Sigmoid colon (tissue), 4 donors: ENCODE measurements at regions not wholly inside any gene's neighbourhood (a gene's known extent, or its start where the extent isn't known, plus 50 kb on each side); places are given as distances from the start of the nearest gene placed in this dataset.

Experiments
- POLR2AphosphoS5 ChIP-seq, 4 donors: sonication (generic); formaldehyde crosslinking; IDR thresholded peaks; one replicate each; pipeline ENCODE4 v1.6.1; 2017; ENCODE audit warnings: antibody characterized with exemption in 4 of 4
- TF ChIP-seq, protein P1 (sequence below), 4 experiments: fragments of 450-650 bp in 3 of 4; fragments of 200-600 bp in 1 of 4; IDR thresholded peaks; one replicate each; pipeline ENCODE4 v1.5.1; 2016 to 2019; ENCODE audit warnings: antibody characterized with exemption in 4 of 4, mild to moderate bottlenecking in 3 of 4, moderate library complexity in 2 of 4

DNA sequence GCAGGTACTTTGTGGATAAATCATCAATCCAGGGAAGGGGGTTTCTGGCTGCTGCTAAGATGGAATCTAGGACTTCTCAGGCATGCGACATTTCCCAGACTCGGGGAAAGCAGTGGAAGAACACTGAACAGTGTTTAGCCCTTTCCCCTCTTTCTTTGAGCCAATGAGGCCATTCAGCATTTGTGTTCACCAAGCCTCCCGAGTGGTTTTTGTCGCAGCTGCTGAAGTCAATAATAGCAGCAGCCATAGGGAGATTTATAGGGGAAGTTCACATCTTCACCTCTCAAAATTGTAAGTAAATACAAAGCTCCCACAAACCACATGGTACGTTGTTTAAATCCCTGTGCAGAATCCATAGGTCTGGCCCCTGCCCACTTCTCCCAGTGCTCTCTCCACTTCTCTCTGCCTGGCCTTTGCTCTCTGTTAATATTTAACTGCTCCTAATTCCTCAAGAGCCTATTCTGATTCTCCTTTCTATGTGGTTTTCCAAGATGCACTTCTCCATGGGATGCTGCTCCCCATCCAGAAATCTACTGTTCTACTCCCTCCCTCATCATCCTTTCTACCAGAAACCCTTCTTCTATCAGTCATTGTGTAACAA lies 230.7 kb downstream of the SHQ1 start:
- no peak for TF ChIP-seq POLR2AphosphoS5 (IDR thresholded peaks at IDR 0.05)
- TF ChIP-seq, protein P1, sequence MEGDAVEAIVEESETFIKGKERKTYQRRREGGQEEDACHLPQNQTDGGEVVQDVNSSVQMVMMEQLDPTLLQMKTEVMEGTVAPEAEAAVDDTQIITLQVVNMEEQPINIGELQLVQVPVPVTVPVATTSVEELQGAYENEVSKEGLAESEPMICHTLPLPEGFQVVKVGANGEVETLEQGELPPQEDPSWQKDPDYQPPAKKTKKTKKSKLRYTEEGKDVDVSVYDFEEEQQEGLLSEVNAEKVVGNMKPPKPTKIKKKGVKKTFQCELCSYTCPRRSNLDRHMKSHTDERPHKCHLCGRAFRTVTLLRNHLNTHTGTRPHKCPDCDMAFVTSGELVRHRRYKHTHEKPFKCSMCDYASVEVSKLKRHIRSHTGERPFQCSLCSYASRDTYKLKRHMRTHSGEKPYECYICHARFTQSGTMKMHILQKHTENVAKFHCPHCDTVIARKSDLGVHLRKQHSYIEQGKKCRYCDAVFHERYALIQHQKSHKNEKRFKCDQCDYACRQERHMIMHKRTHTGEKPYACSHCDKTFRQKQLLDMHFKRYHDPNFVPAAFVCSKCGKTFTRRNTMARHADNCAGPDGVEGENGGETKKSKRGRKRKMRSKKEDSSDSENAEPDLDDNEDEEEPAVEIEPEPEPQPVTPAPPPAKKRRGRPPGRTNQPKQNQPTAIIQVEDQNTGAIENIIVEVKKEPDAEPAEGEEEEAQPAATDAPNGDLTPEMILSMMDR (IDR thresholded peaks at IDR 0.05) = no peak
